ENCODE measurements at regions not wholly inside any gene's neighbourhood (a gene's known extent, or its start where the extent isn't known, plus 50 kb on each side); places are given as distances from the start of the nearest gene placed in this dataset.

DNA sequence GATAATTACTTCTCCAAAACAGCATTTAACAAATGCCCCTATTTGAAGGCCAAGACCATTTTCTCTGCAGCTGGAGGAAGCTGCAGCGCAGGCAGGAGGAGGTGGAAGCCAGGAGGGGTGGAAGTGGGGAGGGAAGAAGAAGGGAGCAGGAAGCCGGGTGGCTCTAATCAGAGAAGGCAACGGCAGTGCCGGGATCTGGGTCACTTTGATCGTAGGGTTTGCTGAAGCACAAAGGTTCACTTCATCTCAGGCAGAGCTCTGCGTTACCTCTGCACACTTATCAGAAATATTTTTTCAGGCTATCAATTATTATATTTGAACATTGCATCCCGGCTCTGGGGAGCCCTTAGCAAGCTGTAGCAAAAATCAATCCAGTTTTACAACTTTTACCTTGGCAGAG is 315.8 kb upstream of the POU3F3 start:
- TF ChIP-seq CTCF (IDR thresholded peaks at IDR 0.05; ENCODE audit: insufficient read depth, low read length, poor library complexity, severe bottlenecking) (no peak), EZH2phosphoT487 (conservative IDR thresholded peaks at IDR 0.05; ENCODE audit: low read length) (no peak)
